SU-DHL-6 (cell line): ENCODE measurements at regions not wholly inside any gene's neighbourhood (a gene's known extent, or its start where the extent isn't known, plus 50 kb on each side); places are given as distances from the start of the nearest gene placed in this dataset.

ENCODE experiments used
- H2AFZ ChIP-seq: fragments of 200-600 bp; sonication (generic); 2 replicates; pipeline ENCODE4 v1.6.1; 2014; ENCODE audit warnings: low read depth, mild to moderate bottlenecking, moderate library complexity, mixed read lengths, antibody characterized with exemption, low read length; ENCODE audit not compliant: severe bottlenecking
- H3F3A ChIP-seq: fragments of 200-600 bp; shearing (Covaris generic); 2 replicates; pipeline ENCODE4 v1.6.0; 2016; ENCODE audit warnings: antibody characterized with exemption, mild to moderate bottlenecking; ENCODE audit not compliant: insufficient read depth
- H3K27ac ChIP-seq: fragments of 200-600 bp; sonication (generic); 2 replicates; pipeline ENCODE4 v1.5.1; 2016; ENCODE audit warnings: low read depth, mild to moderate bottlenecking, low read length, moderate library complexity, mixed read lengths
- H3K27me3 ChIP-seq: fragments of 200-600 bp; sonication (generic), shearing (Covaris generic); 2 replicates; pipeline ENCODE4 v1.6.0; 2014; ENCODE audit warnings: mild to moderate bottlenecking, low read length
- H3K36me3 ChIP-seq: fragments of 200-600 bp; sonication (generic); 2 replicates; pipeline ENCODE4 v1.6.1; 2014; ENCODE audit warnings: mild to moderate bottlenecking, low read length, mixed read lengths
- H3K4me2 ChIP-seq: fragments of 300-600, 200-600 bp; shearing (Covaris generic), sonication (generic); 2 replicates; pipeline ENCODE4 v1.6.0; 2014; ENCODE audit warnings: low read length, low read depth, mild to moderate bottlenecking; ENCODE audit not compliant: poor library complexity, severe bottlenecking
- H3K4me3 ChIP-seq: fragments of 200-600 bp; sonication (generic); 2 replicates; pipeline ENCODE4 v1.5.1; 2014; ENCODE audit warnings: antibody characterized with exemption, low read length, mild to moderate bottlenecking, mixed read lengths; ENCODE audit not compliant: insufficient read depth, poor library complexity, severe bottlenecking
- H3K79me2 ChIP-seq: fragments of 200-600 bp; sonication (generic); 2 replicates; pipeline ENCODE4 v1.6.1; 2014; ENCODE audit warnings: mild to moderate bottlenecking, low read length, moderate library complexity; ENCODE audit not compliant: insufficient read depth
- H3K9ac ChIP-seq: fragments of 200-600 bp; sonication (generic); 2 replicates; pipeline ENCODE4 v1.7.0; 2014; ENCODE audit warnings: mild to moderate bottlenecking, low read length
- H3K9me2 ChIP-seq: fragments of 200-600 bp; sonication (generic); replicated peaks from 2 replicates; pipeline ENCODE4 v1.6.1; 2014; ENCODE audit warnings: low read length; ENCODE audit not compliant: insufficient read depth
- H3K9me3 ChIP-seq: fragments of 200-600 bp; sonication (generic); 2 replicates; pipeline ENCODE4 v1.6.1; 2014; ENCODE audit warnings: low read length, mixed read lengths; ENCODE audit not compliant: insufficient read depth
- H4K20me1 ChIP-seq: fragments of 200-600 bp; sonication (generic); 2 replicates; pipeline ENCODE4 v1.6.1; 2014; ENCODE audit warnings: low read depth, mild to moderate bottlenecking, antibody characterized with exemption, low read length, moderate library complexity, mixed read lengths
- EZH2phosphoT487 ChIP-seq: fragments of 200-600 bp; sonication (generic), shearing (Covaris generic); conservative IDR thresholded peaks from 2 replicates; pipeline ENCODE4 v1.6.1; 2018; ENCODE audit warnings: mild to moderate bottlenecking, antibody characterized with exemption, low read length, moderate library complexity, mixed read lengths
- TF ChIP-seq, protein P1 (sequence below): fragments of 200-600 bp; sonication (generic); IDR thresholded peaks from one replicate; pipeline ENCODE4 v1.5.1; 2017; ENCODE audit warnings: antibody characterized with exemption, mild to moderate bottlenecking, low read length, moderate library complexity; ENCODE audit not compliant: insufficient read depth, poor library complexity, severe bottlenecking

DNA sequence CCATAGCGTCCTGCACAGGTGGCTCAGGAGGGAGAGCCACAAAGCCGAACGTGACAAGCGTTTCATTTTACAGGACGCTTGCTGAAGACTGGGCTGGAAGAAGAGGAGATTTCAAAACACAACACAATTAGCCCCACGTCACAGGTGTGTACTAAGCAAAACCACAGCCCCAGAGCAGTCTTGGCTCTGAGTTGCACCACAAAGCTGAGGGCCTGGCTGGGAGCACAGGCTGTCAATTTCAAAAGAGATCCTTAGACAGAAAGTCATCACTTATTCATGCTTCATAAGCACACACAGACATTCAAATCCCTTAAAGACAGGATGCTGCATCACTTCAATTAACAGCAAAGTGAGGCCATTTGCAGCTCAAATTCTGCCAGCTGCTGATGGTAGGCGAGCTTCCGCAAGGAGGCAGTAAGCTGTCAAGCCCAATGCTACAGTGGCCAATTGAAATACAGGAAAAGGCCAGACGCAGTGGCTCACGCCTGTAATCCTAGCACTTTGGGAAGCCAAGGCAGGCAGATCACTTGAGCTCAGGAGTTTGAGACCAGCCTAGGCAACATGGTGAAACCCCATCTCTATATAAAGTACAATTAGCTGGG, 79.6 kb downstream of the SKA1 start:
- Histone ChIP-seq H3K36me3 (no peaks in the 10 kb centered on the region), H2AFZ (no peak overlapping the region), H3K27me3 (no peaks in the 10 kb centered on the region), H3F3A (no peaks in the 10 kb centered on the region), H4K20me1 (no peaks in the 10 kb centered on the region), H3K4me2 (no peak overlapping the region), H3K9me3 (no peaks in the 10 kb centered on the region), H3K4me3 (no peak overlapping the region), H3K9me2 (no peaks in the 10 kb centered on the region), H3K79me2 (no peaks in the 10 kb centered on the region), H3K27ac (no peak overlapping the region), H3K9ac (no peak overlapping the region)
- TF ChIP-seq, protein P1, sequence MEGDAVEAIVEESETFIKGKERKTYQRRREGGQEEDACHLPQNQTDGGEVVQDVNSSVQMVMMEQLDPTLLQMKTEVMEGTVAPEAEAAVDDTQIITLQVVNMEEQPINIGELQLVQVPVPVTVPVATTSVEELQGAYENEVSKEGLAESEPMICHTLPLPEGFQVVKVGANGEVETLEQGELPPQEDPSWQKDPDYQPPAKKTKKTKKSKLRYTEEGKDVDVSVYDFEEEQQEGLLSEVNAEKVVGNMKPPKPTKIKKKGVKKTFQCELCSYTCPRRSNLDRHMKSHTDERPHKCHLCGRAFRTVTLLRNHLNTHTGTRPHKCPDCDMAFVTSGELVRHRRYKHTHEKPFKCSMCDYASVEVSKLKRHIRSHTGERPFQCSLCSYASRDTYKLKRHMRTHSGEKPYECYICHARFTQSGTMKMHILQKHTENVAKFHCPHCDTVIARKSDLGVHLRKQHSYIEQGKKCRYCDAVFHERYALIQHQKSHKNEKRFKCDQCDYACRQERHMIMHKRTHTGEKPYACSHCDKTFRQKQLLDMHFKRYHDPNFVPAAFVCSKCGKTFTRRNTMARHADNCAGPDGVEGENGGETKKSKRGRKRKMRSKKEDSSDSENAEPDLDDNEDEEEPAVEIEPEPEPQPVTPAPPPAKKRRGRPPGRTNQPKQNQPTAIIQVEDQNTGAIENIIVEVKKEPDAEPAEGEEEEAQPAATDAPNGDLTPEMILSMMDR, result no peak
- TF ChIP-seq EZH2phosphoT487, result no peak

DNA sequence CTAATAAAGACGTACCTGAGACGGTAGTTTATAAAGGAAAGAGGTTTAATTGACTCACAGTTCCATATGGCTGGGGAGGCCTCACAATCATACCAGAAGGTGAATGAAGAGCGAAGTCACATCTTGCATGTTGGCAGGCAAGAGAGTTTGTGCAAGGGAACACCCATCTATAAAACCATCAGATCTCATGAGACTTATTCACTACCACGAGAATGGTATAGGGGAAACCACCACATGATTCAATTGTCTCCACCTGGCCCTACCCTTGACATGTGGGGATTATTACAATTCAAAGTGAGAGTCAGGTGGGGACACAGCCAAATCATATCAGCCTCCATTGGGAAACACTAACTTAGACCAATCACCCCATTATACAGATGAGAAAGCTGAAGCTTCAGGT, 81.4 kb downstream of the SKA1 start:
- H4K20me1 ChIP-seq, result no peaks in the 10 kb centered on the region
- H3K9me2 ChIP-seq, result no peaks in the 10 kb centered on the region
- no peak overlapping the region for H3K27ac ChIP-seq
- H3K9me3 ChIP-seq, result no peaks in the 10 kb centered on the region
- TF ChIP-seq, protein P1, result no peak
- no peak for TF ChIP-seq EZH2phosphoT487
- H3K36me3 ChIP-seq, result no peaks in the 10 kb centered on the region
- no peak overlapping the region for H3K9ac ChIP-seq
- H2AFZ ChIP-seq, result no peak overlapping the region
- H3K27me3 ChIP-seq, result no peaks in the 10 kb centered on the region
- no peaks in the 10 kb centered on the region for H3F3A ChIP-seq
- H3K4me2 ChIP-seq, result no peak overlapping the region
- H3K79me2 ChIP-seq, result no peaks in the 10 kb centered on the region
- no peak overlapping the region for H3K4me3 ChIP-seq

DNA sequence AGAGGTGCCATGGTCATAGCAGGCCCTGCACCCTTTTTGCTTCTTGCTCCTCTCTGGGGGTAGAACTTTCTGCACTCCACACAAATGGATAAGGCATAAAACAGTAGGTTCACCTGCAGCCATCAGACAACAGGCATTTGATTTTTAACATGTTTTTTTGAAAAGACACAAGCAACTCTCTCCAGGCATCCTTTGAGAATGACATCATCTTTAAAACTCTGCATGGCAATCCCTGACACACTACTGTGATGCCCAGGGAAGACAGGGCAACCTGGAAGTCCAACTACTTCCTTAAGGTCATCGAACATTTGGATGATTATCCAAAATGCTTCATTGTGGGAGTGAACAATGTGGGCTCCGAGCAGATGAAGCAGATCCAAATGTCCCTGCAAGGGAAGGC, 82.8 kb downstream of the SKA1 start:
- no peaks in the 10 kb centered on the region for H3K79me2 ChIP-seq
- TF ChIP-seq, protein P1, result no peak
- TF ChIP-seq EZH2phosphoT487, result no peak
- H3K36me3 ChIP-seq, result no peaks in the 10 kb centered on the region
- H3K27me3 ChIP-seq, result no peaks in the 10 kb centered on the region
- no peak overlapping the region for H3K27ac ChIP-seq
- no peaks in the 10 kb centered on the region for H4K20me1 ChIP-seq
- H3K4me2 ChIP-seq, result no peak overlapping the region
- no peaks in the 10 kb centered on the region for H3K9me3 ChIP-seq
- H3F3A ChIP-seq, result no peaks in the 10 kb centered on the region
- no peak overlapping the region for H2AFZ ChIP-seq
- H3K9ac ChIP-seq, result no peak overlapping the region
- no peaks in the 10 kb centered on the region for H3K9me2 ChIP-seq
- H3K4me3 ChIP-seq, result no peak overlapping the region
